RKO (cell line): ENCODE measurements at regions not wholly inside any gene's neighbourhood (a gene's known extent, or its start where the extent isn't known, plus 50 kb on each side); places are given as distances from the start of the nearest gene placed in this dataset.

Experiments used
- DNase-seq: peaks from one replicate; pipeline ENCODE4 v3.0.0-alpha.2; 2016; ENCODE audit warnings: low spot score

GRCh38 chr3:96712792-96713191 lies 101.6 kb upstream of the EPHA6 start:
- DNase-seq, result no peak

DNA sequence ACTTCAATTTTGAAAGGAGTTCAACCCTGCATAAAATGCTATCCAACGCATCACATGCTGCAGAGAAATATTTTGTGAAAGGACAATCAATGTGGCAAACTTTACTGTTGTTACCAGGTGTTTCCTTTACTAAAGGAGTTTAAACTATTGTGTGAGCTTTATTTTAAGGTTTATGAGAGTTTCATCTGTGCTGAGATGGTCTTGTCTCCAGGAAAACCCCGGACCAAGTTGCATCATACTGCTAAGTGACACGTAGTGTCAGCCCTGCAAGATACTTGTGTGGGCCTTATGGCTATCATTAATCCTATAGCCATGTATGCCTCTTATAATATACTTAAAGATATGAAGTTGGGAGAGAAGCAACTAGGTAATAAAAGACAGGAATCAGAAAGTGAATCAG lies 94.5 kb upstream of the EPHA6 start:
- no peak for DNase-seq

DNA sequence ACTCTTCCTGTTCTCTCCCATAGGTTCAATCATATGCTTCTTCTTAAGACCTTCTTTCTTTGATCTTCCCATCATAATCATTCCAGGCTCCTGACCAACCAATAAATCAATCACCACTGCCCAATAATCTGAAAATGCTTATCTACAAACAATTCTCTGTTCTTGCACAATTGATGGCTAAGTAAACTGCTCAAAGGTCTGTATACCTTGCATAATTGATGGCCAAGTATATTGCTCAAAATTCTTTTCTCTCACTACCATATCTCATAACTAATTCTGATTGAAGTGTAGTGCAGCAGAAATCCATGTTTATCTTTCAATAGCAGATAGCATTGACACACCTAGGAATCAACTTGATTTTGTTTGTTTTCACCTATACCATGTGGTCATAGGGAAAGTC lies 83.4 kb upstream of the EPHA6 start:
- DNase-seq, result no peak

DNA sequence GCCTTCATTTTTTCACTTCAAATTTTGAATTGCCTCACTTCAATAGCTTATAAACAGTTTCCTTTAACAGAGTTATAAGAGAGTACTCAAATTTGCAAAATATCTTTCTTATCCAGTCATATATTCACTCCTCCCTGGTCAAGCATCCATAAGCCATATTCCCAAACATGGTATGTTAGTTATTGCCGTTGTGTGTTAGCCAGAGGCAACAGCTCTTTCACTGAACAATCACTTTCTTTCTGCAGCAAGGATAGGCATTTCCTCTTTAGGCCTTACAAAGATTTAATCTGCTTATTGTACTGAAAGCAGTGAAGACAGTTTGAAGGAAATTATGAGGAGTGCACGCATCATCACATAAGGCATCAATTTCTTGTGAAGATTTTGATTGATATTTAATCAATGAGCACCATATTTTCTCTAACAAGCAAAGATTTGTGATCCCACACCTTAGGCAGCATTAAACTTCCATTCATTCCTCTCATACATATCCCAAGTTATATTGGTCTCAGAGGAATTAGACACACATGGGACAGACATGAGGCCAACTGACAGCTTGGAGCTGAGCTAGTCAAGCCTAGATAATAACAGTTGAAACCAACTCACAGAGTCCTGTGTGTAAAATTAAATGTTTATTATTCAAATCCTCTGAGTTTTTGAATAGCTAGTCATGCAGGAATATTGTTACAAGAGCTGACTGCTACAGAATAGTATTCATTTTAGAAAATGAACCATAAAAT lies 80.0 kb upstream of the EPHA6 start:
- DNase-seq, result no peak

DNA sequence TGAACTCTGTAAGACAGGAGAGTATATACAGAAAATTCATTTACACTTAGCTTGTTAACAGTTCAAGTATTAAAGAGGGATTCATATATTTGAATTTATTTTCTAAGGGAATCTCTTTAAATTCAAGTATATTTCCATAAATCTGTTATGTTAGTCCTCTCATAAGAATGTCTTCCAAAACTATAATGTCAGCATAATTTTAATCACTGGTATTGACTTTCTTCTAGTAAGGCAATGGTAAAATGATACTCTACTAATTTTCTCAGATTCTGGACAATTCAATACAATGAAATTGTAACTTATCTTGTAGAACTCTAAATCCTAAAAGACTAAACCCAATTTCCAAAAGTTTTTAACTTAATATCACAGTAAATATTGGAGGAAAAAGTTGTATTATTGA lies 66.3 kb upstream of the EPHA6 start:
- DNase-seq, result no peak

DNA sequence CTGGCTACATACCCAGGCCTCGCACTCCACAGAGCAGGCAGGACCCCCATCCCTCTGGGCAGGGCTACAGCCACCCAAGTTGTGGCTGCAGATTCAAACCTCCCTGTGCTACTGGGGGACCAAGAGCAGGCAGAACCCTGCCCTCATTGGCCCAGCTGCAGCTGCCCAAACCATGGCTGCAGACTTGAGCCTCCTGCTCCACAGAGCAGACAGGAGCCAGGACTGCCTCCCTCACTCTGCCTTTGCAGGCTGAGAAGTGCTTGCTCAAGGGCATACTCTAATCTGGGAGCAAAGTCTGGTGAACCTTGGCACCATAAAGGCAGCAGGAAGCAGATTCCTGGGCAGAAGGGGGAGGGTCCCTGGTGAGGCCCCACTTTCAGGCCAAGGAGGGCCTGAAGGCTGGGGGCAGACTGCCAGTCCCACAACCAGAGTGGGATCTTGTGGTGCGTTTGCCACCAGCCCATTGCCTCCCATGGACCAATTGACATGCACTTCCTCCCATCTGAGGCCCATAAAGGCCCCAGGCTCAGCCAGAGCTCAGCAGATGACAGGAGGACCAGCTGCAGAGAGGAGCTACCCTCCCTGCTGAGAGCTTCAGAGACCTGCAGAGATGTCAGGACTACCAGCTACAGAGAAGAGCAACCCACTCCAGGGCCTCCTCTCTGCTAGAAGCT lies 64.2 kb upstream of the EPHA6 start:
- no peak for DNase-seq

DNA sequence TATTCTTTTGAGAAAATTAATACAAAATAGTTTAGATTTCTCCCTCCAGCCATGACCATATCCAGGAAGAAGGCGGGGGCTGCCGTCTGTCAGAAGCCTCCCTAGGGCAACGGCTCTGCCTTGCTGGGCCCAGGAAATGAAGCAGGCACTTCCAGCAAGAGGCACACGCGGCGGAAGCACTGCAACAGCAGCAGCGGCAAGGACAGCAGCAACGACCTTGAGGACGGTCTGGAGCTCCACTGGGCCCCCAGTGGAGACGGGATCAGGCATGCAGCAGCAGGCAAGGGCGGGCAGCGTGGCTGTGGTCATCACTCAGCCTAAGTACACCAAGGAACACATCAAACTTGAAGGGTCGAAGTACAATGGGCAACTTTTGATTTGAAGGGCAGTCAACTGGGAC lies 61.3 kb upstream of the EPHA6 start:
- DNase-seq, result no peak

GRCh38 chr3:96754128-96754527 lies 60.3 kb upstream of the EPHA6 start:
- DNase-seq, result no peak

- DNase-seq, result no peak
Observed at GRCh38 chr3:96755519-96755918, 58.9 kb upstream of the EPHA6 start.

DNA sequence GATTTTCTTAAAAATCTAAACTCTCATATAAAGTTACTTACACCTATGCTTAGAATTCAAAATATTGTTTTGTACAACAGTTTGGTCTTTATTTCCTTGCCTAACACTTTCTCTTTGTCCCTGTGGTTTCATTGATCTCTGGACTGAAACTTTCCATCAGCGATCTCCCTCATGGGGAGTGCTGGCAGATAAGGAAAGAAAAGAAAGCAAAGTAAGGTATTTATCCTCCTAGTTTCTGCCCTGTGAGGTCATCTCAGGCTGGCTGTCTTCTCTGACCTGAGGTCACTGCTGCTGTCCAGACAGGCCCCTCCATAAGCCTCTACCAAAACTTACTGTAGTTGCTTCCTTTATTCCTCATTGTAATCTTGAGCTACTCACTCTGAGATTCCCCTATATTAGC lies 57.9 kb upstream of the EPHA6 start:
- no peak for DNase-seq

- DNase-seq, result no peak
Observed at GRCh38 chr3:96760956-96761355, 53.4 kb upstream of the EPHA6 start.
